ENCODE measurements at regions not wholly inside any gene's neighbourhood (a gene's known extent, or its start where the extent isn't known, plus 50 kb on each side); places are given as distances from the start of the nearest gene placed in this dataset.

DNA sequence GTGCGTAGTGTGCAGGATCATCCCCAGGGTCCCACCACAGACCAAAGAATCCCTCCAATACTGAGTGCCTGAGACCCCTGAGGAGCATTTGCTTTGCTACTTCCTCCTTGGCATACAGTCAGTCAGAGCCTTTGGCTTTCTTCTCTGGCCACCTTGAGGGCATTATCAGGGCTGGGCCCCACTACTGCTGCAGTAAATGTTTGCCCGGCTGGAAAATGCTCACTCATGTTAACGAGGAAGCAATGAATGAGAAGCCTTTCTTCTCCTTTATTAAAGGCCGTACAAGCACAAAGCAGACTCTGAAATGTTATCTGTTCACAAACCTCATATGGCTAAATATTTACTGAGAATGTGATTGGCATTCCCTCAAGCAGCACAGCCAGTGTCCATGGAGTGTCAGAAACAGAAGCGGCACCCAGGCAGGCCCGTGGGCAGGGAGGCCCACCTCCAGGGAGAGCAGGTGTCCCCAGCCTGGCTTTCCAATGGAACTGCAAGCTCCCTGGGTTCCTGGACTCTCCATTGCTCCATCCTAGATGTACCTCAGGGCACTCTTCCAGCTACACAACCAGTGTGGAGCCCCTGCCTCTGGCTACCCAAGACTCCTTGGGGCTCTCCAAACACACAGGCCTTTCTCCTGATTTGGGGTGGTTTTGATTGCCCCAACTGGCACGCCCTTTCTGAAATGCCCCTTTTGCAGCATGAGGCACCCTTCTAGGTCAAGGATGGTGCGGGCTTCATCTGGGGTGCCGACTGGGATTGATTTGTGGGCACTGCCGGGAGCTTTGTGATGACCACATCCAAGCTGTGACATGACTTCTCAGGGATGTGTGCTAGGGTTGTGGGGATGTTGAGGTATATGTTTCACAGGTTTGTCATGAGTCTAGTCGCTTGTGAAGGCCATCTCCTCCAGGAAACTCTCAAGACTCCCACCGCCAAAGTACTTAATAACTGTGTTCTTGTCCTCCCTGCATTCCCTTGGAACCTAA is 195.6 kb downstream of the FAM43A start:
- ChIA-PET CTCF (interaction anchor here (0.9 kb wide), 1 partner anchor 225 kb away, joined by 3 read pairs; no protein-coding TSS in a partner anchor), POLR2A (interaction anchor here (1.1 kb wide), 1 partner anchor 10 kb away, joined by 4 read pairs; no protein-coding TSS in a partner anchor)
- no TSS peak for BruUV-seq (replicated peaks)
- DNase-seq (ENCODE audit: unreplicated experiment) = no peak
- Mint-ChIP-seq H3K36me3 (ENCODE audit: insufficient read depth, unreplicated experiment) (peaks cover 6% of the 10 kb centered on the region), H3K4me3 (ENCODE audit: unreplicated experiment) (no peak overlapping the region), H3K27ac (ENCODE audit: low read depth, unreplicated experiment) (no peak overlapping the region), H3K9me3 (ENCODE audit: unreplicated experiment) (peaks cover 8% of the 10 kb centered on the region), H3K4me1 (ENCODE audit: insufficient read depth, unreplicated experiment) (no peaks in the 10 kb centered on the region), H3K27me3 (ENCODE audit: insufficient read depth, unreplicated experiment) (no peaks in the 10 kb centered on the region)
- intact Hi-C loops (cut with micrococcal nuclease) = no loop called here
- TF ChIP-seq, protein P1, sequence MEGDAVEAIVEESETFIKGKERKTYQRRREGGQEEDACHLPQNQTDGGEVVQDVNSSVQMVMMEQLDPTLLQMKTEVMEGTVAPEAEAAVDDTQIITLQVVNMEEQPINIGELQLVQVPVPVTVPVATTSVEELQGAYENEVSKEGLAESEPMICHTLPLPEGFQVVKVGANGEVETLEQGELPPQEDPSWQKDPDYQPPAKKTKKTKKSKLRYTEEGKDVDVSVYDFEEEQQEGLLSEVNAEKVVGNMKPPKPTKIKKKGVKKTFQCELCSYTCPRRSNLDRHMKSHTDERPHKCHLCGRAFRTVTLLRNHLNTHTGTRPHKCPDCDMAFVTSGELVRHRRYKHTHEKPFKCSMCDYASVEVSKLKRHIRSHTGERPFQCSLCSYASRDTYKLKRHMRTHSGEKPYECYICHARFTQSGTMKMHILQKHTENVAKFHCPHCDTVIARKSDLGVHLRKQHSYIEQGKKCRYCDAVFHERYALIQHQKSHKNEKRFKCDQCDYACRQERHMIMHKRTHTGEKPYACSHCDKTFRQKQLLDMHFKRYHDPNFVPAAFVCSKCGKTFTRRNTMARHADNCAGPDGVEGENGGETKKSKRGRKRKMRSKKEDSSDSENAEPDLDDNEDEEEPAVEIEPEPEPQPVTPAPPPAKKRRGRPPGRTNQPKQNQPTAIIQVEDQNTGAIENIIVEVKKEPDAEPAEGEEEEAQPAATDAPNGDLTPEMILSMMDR (IDR thresholded peaks at IDR 0.05; ENCODE audit: unreplicated experiment) = no peak

GRCh38 chr3:194884649-194885315 is 199.1 kb downstream of the FAM43A start:
- DNase-seq (ENCODE audit: unreplicated experiment) = peak; percentile 65
- no peak overlapping the region for H3K27ac Mint-ChIP-seq (ENCODE audit: low read depth, unreplicated experiment)
- BruUV-seq (replicated peaks) = no TSS peak
- CTCF ChIA-PET = interaction anchor here (1.5 kb wide), 1 partner anchor 13 kb away, joined by 5 read pairs; no protein-coding TSS in a partner anchor
- peaks cover 8% of the 10 kb centered on the region for H3K9me3 Mint-ChIP-seq (ENCODE audit: unreplicated experiment)
- H3K36me3 Mint-ChIP-seq (ENCODE audit: insufficient read depth, unreplicated experiment) = no peaks in the 10 kb centered on the region
- TF ChIP-seq, protein P1 (IDR thresholded peaks at IDR 0.05; ENCODE audit: unreplicated experiment) = no peak
- POLR2A ChIA-PET = interaction anchor here (0.5 to 1.3 kb wide), 2 partner anchors 12 to 402 kb away, joined by 4 read pairs; no protein-coding TSS in a partner anchor
- H3K4me1 Mint-ChIP-seq (ENCODE audit: insufficient read depth, unreplicated experiment) = no peaks in the 10 kb centered on the region
- no peak overlapping the region for H3K4me3 Mint-ChIP-seq (ENCODE audit: unreplicated experiment)
- H3K27me3 Mint-ChIP-seq (ENCODE audit: insufficient read depth, unreplicated experiment) = no peaks in the 10 kb centered on the region
- intact Hi-C loops (cut with micrococcal nuclease) = no loop called here

- CTCF ChIA-PET = interaction anchor here (1.5 kb wide), 1 partner anchor 14 kb away, joined by 5 read pairs; no protein-coding TSS in a partner anchor
- H3K9me3 Mint-ChIP-seq (ENCODE audit: unreplicated experiment) = peaks cover 8% of the 10 kb centered on the region
Measured at GRCh38 chr3:194885766-194886165, 200.1 kb downstream of the FAM43A start.

More at GRCh38 chr3:194885766-194886165, 200.1 kb downstream of the FAM43A start:
- H3K4me3 Mint-ChIP-seq (ENCODE audit: unreplicated experiment) = no peak overlapping the region
- no peaks in the 10 kb centered on the region for H3K4me1 Mint-ChIP-seq (ENCODE audit: insufficient read depth, unreplicated experiment)
- H3K27me3 Mint-ChIP-seq (ENCODE audit: insufficient read depth, unreplicated experiment) = no peaks in the 10 kb centered on the region
- DNase-seq (ENCODE audit: unreplicated experiment) = no peak
- POLR2A ChIA-PET = no interaction called here
- no peaks in the 10 kb centered on the region for H3K36me3 Mint-ChIP-seq (ENCODE audit: insufficient read depth, unreplicated experiment)
- TF ChIP-seq, protein P1 (IDR thresholded peaks at IDR 0.05; ENCODE audit: unreplicated experiment) = no peak
- no peak overlapping the region for H3K27ac Mint-ChIP-seq (ENCODE audit: low read depth, unreplicated experiment)
- no TSS peak for BruUV-seq (replicated peaks)
- intact Hi-C loops (cut with micrococcal nuclease) = no loop called here

Measured in MCF 10A (cell line).